Esophagus muscularis mucosa (tissue), 3 donors: ENCODE measurements at regions not wholly inside any gene's neighbourhood (a gene's known extent, or its start where the extent isn't known, plus 50 kb on each side); places are given as distances from the start of the nearest gene placed in this dataset.

Experiments
- POLR2A ChIP-seq: fragments of 450-650 bp; IDR thresholded peaks from one replicate; pipeline ENCODE4 v1.6.1; 2017; ENCODE audit warnings: antibody characterized with exemption, moderate library complexity, mild to moderate bottlenecking, low read depth
- TF ChIP-seq, protein P1 (sequence below), 3 experiments: fragments of 200-600 bp in 2 of 3; fragments of 450-650 bp in 1 of 3; sonication (generic) in 2 of 3; IDR thresholded peaks; one replicate each; pipeline ENCODE4 v1.5.1; 2017 to 2019; ENCODE audit warnings: antibody characterized with exemption in 3 of 3, mild to moderate bottlenecking in 2 of 3, moderate library complexity in 1 of 3

DNA sequence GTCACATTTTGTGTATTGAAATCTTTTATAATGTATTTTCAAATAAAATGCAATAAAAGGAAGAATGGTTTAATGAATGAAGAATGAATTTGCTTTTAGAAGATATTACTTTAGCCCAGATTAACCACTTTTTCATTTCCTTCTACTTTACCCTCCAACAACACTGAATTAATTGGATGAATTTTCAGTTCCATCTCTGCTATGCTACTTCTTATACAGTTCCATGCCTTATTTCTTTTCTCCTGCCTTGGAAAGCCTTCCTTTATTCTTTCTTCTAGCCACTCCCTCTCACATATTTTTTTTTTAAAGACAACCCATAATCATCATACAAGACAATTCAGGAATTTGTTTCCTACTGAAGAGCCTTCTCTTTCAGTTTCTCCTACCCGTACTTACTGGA, 296.6 kb upstream of the TNC start:
- no peak for TF ChIP-seq POLR2A
- TF ChIP-seq, protein P1, sequence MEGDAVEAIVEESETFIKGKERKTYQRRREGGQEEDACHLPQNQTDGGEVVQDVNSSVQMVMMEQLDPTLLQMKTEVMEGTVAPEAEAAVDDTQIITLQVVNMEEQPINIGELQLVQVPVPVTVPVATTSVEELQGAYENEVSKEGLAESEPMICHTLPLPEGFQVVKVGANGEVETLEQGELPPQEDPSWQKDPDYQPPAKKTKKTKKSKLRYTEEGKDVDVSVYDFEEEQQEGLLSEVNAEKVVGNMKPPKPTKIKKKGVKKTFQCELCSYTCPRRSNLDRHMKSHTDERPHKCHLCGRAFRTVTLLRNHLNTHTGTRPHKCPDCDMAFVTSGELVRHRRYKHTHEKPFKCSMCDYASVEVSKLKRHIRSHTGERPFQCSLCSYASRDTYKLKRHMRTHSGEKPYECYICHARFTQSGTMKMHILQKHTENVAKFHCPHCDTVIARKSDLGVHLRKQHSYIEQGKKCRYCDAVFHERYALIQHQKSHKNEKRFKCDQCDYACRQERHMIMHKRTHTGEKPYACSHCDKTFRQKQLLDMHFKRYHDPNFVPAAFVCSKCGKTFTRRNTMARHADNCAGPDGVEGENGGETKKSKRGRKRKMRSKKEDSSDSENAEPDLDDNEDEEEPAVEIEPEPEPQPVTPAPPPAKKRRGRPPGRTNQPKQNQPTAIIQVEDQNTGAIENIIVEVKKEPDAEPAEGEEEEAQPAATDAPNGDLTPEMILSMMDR (IDR thresholded peaks at IDR 0.05) = no peak
